OCI-M1 (cell line): ENCODE measurements at regions not wholly inside any gene's neighbourhood (a gene's known extent, or its start where the extent isn't known, plus 50 kb on each side); places are given as distances from the start of the nearest gene placed in this dataset.

ENCODE experiments used
- DNase-seq: peaks from one replicate; lab custom pipeline; 2025; lab: John Stamatoyannopoulos, UW

GRCh38 chr1:23615423-23615822, 56.1 kb upstream of the ID3 start:
- no peak for DNase-seq

GRCh38 chr1:23614032-23614660, 54.8 kb upstream of the ID3 start:
- DNase-seq: no peak

GRCh38 chr1:23613191-23614031, 54.1 kb upstream of the ID3 start:
- no peak for DNase-seq

- no peak for DNase-seq
These were observed 52.5 kb upstream of the ID3 start for GRCh38 chr1:23611601-23612327.

DNA sequence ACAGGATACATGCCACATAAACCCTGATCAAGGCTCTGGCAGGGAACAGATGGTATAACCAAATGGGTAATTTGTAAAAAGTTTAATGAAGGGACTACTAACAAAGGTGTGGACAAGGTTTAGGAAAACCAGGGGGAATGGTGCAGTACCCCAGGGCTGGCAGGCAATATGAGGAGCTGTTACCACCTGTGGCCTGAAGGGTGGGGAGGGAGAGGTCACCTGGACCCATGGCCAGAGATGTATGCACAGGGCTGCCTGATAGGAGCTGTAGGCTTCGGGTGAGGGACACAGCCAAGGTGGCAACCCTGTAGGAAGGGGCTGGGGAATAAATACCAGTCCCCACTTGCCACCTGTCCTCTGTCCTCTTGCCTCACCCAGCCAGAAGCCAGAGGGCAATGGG, 51.4 kb upstream of the ID3 start:
- DNase-seq: no peak

DNA sequence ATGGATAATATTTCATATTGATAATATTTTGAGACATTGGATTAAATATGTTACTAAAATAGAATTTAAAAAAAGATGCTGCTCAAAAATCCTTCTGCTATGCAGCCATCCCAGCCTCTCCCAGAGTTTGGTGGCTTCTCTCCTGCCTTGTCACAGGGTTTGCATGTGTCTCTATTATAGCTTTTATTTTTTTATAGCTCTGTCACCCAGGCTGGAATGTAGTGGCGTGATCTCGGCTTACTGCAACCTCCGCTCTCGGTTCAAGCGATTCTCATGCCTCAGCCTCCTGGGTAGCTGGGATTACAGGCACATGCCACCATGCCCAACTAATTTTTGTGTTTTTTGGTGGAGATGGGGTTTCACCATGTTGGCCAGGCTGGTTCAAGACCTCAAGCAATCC, 50.7 kb upstream of the ID3 start:
- no peak for DNase-seq
